Panc1 (cell line): ENCODE measurements at regions not wholly inside any gene's neighbourhood (a gene's known extent, or its start where the extent isn't known, plus 50 kb on each side); places are given as distances from the start of the nearest gene placed in this dataset.

ENCODE experiments used
- POLR2AphosphoS5 ChIP-seq: IDR thresholded peaks from 2 replicates; pipeline ENCODE4 v1.6.1; 2012; ENCODE audit warnings: mild to moderate bottlenecking, low read depth, low read length, moderate library complexity
- SIN3A ChIP-seq: IDR thresholded peaks from 2 replicates; pipeline ENCODE4 v1.6.1; 2012; ENCODE audit warnings: low read depth, mild to moderate bottlenecking, low read length, moderate library complexity, borderline replicate concordance; ENCODE audit not compliant: insufficient read depth
- TCF7L2 ChIP-seq: IDR thresholded peaks from 2 replicates; pipeline ENCODE4 v1.6.1; 2011; ENCODE audit warnings: mild to moderate bottlenecking, low read depth, low read length, inconsistent platforms
- TF ChIP-seq, protein P1 (sequence below): fragments of 450-650 bp; IDR thresholded peaks from 2 replicates; pipeline ENCODE4 v1.5.1; 2017; ENCODE audit warnings: mild to moderate bottlenecking
- TF ChIP-seq, protein P2 (sequence below), 2 experiments: IDR thresholded peaks; 2 replicates each; pipeline ENCODE4 v1.6.1; 2011 to 2012; ENCODE audit warnings: low read depth in 2 of 2, control low read depth in 1 of 2, low read length in 1 of 2, mild to moderate bottlenecking in 1 of 2, moderate library complexity in 1 of 2; ENCODE audit not compliant: insufficient read depth in 1 of 2

DNA sequence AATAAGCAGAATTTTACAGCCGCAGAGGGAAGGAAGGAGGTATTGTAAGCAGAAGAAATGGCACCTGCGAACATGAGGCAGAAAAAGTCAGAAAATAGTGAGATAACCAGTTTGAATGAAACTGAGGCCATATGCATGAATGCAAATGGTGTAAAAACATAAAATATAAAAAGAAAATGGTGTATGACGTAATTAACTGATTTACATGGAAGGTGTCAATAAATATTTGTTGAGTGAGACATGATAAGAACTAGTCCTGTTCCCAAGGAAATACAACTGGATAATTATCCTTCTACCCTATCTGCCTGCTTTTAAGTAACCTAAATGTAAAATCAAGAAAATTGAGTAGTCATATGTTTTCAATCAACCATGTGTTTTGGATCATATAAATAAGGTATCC lies 178.1 kb upstream of the TOX3 start:
- TF ChIP-seq, protein P1, sequence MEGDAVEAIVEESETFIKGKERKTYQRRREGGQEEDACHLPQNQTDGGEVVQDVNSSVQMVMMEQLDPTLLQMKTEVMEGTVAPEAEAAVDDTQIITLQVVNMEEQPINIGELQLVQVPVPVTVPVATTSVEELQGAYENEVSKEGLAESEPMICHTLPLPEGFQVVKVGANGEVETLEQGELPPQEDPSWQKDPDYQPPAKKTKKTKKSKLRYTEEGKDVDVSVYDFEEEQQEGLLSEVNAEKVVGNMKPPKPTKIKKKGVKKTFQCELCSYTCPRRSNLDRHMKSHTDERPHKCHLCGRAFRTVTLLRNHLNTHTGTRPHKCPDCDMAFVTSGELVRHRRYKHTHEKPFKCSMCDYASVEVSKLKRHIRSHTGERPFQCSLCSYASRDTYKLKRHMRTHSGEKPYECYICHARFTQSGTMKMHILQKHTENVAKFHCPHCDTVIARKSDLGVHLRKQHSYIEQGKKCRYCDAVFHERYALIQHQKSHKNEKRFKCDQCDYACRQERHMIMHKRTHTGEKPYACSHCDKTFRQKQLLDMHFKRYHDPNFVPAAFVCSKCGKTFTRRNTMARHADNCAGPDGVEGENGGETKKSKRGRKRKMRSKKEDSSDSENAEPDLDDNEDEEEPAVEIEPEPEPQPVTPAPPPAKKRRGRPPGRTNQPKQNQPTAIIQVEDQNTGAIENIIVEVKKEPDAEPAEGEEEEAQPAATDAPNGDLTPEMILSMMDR: no peak
- TF ChIP-seq, protein P2, sequence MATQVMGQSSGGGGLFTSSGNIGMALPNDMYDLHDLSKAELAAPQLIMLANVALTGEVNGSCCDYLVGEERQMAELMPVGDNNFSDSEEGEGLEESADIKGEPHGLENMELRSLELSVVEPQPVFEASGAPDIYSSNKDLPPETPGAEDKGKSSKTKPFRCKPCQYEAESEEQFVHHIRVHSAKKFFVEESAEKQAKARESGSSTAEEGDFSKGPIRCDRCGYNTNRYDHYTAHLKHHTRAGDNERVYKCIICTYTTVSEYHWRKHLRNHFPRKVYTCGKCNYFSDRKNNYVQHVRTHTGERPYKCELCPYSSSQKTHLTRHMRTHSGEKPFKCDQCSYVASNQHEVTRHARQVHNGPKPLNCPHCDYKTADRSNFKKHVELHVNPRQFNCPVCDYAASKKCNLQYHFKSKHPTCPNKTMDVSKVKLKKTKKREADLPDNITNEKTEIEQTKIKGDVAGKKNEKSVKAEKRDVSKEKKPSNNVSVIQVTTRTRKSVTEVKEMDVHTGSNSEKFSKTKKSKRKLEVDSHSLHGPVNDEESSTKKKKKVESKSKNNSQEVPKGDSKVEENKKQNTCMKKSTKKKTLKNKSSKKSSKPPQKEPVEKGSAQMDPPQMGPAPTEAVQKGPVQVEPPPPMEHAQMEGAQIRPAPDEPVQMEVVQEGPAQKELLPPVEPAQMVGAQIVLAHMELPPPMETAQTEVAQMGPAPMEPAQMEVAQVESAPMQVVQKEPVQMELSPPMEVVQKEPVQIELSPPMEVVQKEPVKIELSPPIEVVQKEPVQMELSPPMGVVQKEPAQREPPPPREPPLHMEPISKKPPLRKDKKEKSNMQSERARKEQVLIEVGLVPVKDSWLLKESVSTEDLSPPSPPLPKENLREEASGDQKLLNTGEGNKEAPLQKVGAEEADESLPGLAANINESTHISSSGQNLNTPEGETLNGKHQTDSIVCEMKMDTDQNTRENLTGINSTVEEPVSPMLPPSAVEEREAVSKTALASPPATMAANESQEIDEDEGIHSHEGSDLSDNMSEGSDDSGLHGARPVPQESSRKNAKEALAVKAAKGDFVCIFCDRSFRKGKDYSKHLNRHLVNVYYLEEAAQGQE (IDR thresholded peaks at IDR 0.05; ENCODE audit: insufficient read depth in 1 of 2, low read depth in 2 of 2, low read length in 1 of 2): no peak
- TF ChIP-seq POLR2AphosphoS5 (no peak), SIN3A (no peak), TCF7L2 (no peak)
